Activated CD4-positive, alpha-beta T cell treated with anti-CD3 and anti-CD28 coated beads, Interleukin-2, amount 50 U/mL, for 4 hours (primary cell): ENCODE measurements at regions not wholly inside any gene's neighbourhood (a gene's known extent, or its start where the extent isn't known, plus 50 kb on each side); places are given as distances from the start of the nearest gene placed in this dataset.
"Not testable (repeated sequence)": the region's sequence is repeated elsewhere in the genome, so short reads cannot be mapped to it uniquely, and the experiment has no call there.

ENCODE experiments used
- DNase-seq, 2 experiments: peaks; one replicate each; pipeline ENCODE4 v3.0.0-alpha.2; 2020

GRCh38 chr14:41051801-41052200 lies 554.9 kb upstream of the LRFN5 start:
- DNase-seq, result no peak

GRCh38 chr14:41047763-41048162 lies 558.9 kb upstream of the LRFN5 start:
- no peak for DNase-seq

- DNase-seq, result no peak
Observed at GRCh38 chr14:41037388-41037787, 569.3 kb upstream of the LRFN5 start.

GRCh38 chr14:41034969-41035368 lies 571.7 kb upstream of the LRFN5 start:
- DNase-seq, result no peak

- DNase-seq, result no peak
Observed at GRCh38 chr14:41022932-41023331, 583.7 kb upstream of the LRFN5 start.

- DNase-seq, result no peak
Observed at GRCh38 chr14:41016213-41016612, 590.5 kb upstream of the LRFN5 start.

GRCh38 chr14:41000350-41000749 lies 606.3 kb upstream of the LRFN5 start:
- DNase-seq, result no peak

GRCh38 chr14:40989260-40989659 lies 617.4 kb upstream of the LRFN5 start:
- DNase-seq, result no peak

GRCh38 chr14:40987481-40987880 lies 619.2 kb upstream of the LRFN5 start:
- DNase-seq, result no peak

GRCh38 chr14:40986655-40987054 lies 620.0 kb upstream of the LRFN5 start:
- DNase-seq, result no peak

GRCh38 chr14:40985584-40985983 lies 621.1 kb upstream of the LRFN5 start:
- no peak for DNase-seq

GRCh38 chr14:40983604-40984003 lies 623.1 kb upstream of the LRFN5 start:
- DNase-seq, result no peak

- no peak for DNase-seq
Observed at GRCh38 chr14:40981247-40981646, 625.4 kb upstream of the LRFN5 start.

GRCh38 chr14:40960257-40960656 lies 646.4 kb upstream of the LRFN5 start:
- not testable (repeated sequence) for DNase-seq

- DNase-seq, result no peak
Observed at GRCh38 chr14:40955131-40955505, 651.6 kb upstream of the LRFN5 start.

GRCh38 chr14:40954448-40955130 lies 652.1 kb upstream of the LRFN5 start:
- not testable (repeated sequence) for DNase-seq

GRCh38 chr14:40944521-40944920 lies 662.2 kb upstream of the LRFN5 start:
- DNase-seq, result no peak

- DNase-seq, result no peak
Observed at GRCh38 chr14:40936861-40937260, 669.8 kb upstream of the LRFN5 start.

GRCh38 chr14:40920380-40920779 lies 686.3 kb upstream of the LRFN5 start:
- DNase-seq, result no peak

GRCh38 chr14:40911141-40911540 lies 695.5 kb upstream of the LRFN5 start:
- no peak for DNase-seq

GRCh38 chr14:40909906-40910305 lies 696.8 kb upstream of the LRFN5 start:
- no peak for DNase-seq

- no peak for DNase-seq
Observed at GRCh38 chr14:40903709-40904108, 703.0 kb upstream of the LRFN5 start.

- no peak for DNase-seq
Observed at GRCh38 chr14:40899435-40899834, 707.2 kb upstream of the LRFN5 start.

GRCh38 chr14:40894846-40895245 lies 711.8 kb upstream of the LRFN5 start:
- no peak for DNase-seq

GRCh38 chr14:40889126-40889525 lies 717.5 kb upstream of the LRFN5 start:
- DNase-seq, result no peak
